OCI-LY1 (cell line): ENCODE measurements at regions not wholly inside any gene's neighbourhood (a gene's known extent, or its start where the extent isn't known, plus 50 kb on each side); places are given as distances from the start of the nearest gene placed in this dataset.

Source experiments
- EZH2 ChIP-seq: fragments of 200-600 bp; sonication (generic), shearing (Covaris generic); IDR thresholded peaks from 2 replicates; pipeline ENCODE4 v1.8.0; 2017; ENCODE audit warnings: borderline replicate concordance, mixed run types, mild to moderate bottlenecking, antibody characterized with exemption, low read length, moderate library complexity, mixed read lengths
- TF ChIP-seq, protein P1 (sequence below): fragments of 200-600 bp; sonication (generic), shearing (Covaris generic); IDR thresholded peaks from 2 replicates; pipeline ENCODE4 v1.5.1; 2017; ENCODE audit warnings: mild to moderate bottlenecking, antibody characterized with exemption, low read length, moderate library complexity, mixed read lengths

DNA sequence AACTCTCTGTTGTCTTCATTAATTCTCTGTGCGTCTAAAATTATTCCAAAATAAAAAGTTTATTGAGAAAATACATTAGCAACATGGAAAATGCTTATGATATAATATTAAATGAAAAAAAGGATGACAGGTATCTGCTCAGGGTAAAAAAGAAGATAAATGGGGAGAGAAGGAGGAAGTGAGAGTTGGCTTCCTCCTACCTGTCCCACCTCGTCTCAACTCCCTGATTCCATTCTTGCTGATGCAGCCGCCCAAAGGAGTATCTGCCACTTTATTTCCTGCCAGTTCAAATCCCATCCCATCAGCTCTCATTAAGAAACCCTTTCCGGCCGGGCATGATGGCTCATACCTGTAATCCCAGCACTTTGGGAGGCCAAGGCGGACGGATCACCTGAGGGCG is 72.5 kb upstream of the ALOX12 start:
- TF ChIP-seq, protein P1, sequence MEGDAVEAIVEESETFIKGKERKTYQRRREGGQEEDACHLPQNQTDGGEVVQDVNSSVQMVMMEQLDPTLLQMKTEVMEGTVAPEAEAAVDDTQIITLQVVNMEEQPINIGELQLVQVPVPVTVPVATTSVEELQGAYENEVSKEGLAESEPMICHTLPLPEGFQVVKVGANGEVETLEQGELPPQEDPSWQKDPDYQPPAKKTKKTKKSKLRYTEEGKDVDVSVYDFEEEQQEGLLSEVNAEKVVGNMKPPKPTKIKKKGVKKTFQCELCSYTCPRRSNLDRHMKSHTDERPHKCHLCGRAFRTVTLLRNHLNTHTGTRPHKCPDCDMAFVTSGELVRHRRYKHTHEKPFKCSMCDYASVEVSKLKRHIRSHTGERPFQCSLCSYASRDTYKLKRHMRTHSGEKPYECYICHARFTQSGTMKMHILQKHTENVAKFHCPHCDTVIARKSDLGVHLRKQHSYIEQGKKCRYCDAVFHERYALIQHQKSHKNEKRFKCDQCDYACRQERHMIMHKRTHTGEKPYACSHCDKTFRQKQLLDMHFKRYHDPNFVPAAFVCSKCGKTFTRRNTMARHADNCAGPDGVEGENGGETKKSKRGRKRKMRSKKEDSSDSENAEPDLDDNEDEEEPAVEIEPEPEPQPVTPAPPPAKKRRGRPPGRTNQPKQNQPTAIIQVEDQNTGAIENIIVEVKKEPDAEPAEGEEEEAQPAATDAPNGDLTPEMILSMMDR, result no peak
- TF ChIP-seq EZH2, result no peak
